K562 (cell line): ENCODE measurements at regions not wholly inside any gene's neighbourhood (a gene's known extent, or its start where the extent isn't known, plus 50 kb on each side); places are given as distances from the start of the nearest gene placed in this dataset.

Experiments used
- ATAC-seq: fragments of 200-7000 bp; cut with Tn5 transposase; 3 replicates; pipeline ENCODE4 v1.9.1; 2020; ENCODE audit warnings: moderate library complexity
- BruUV-seq: library from RNA; stranded (reverse); fragments of 400-500 nt; replicated peaks from 2 replicates; lab custom pipeline; 2021; lab: Mats Ljungman, UMichigan
- CTCF ChIA-PET: fragments of 300-600 bp; formaldehyde crosslinking; extraction: SDS; loops from one replicate; lab custom pipeline; 2021; ENCODE audit warnings: low intra/inter-chr PET ratio; lab: Yijun Ruan, JAX
- POLR2A ChIA-PET: fragments of 300-600, 350-650 bp; sonication (Branson Sonifier 250); formaldehyde crosslinking; extraction: SDS; loops from one replicate; lab custom pipeline; 2021; ENCODE audit warnings: antibody characterized with exemption, inconsistent platforms; lab: Yijun Ruan, JAX
- DNase-seq, 4 experiments: peaks; one replicate each; pipeline versions ENCODE4 v3.0.0 to v3.0.0-alpha.2; 2011 to 2018; ENCODE audit warnings: low spot score in 3 of 4, mixed read lengths in 3 of 4; ENCODE audit errors: extremely low read depth in 1 of 4
- FAIRE-seq: peaks from 2 replicates; lab custom pipeline; 2011; peaks lifted over from hg19 to GRCh38; lab: Jason Lieb, UNC
- H2AFZ ChIP-seq: 2 replicates; pipeline ENCODE4 v1.6.0; 2011; ENCODE audit warnings: low read depth, low read length, control low read depth, inconsistent platforms
- H3K27ac ChIP-seq: fragments of 200-600 bp; 3 replicates; pipeline ENCODE4 v1.8.0; 2011; ENCODE audit warnings: low read depth, mild to moderate bottlenecking, control low read depth, inconsistent platforms, low read length, moderate library complexity, mixed read lengths; ENCODE audit errors: extremely low read depth
- H3K27me3 ChIP-seq, 2 experiments: fragments of 300-600 bp in 1 of 2; 2 replicates in 1 of 2; 3 replicates in 1 of 2; pipeline versions ENCODE4 v1.6.0 to v1.8.0; 2011; ENCODE audit warnings: inconsistent platforms in 2 of 2, low read length in 2 of 2, mild to moderate bottlenecking in 1 of 2, mixed read lengths in 1 of 2, moderate library complexity in 1 of 2; ENCODE audit not compliant: control insufficient read depth in 2 of 2, insufficient read depth in 2 of 2
- H3K36me3 ChIP-seq: fragments of 300-600 bp; 3 replicates; pipeline ENCODE4 v1.8.0; 2011; ENCODE audit warnings: mild to moderate bottlenecking, low read length, inconsistent platforms; ENCODE audit not compliant: control insufficient read depth, insufficient read depth
- H3K4me1 ChIP-seq, 2 experiments: fragments of 200-600 bp in 1 of 2; replicated peaks in 1 of 2; 2 replicates in 1 of 2; 3 replicates in 1 of 2; pipeline versions ENCODE4 v1.5.1 to v1.8.0; 2011; ENCODE audit warnings: inconsistent platforms in 2 of 2, low read length in 2 of 2, mild to moderate bottlenecking in 1 of 2, mixed read lengths in 1 of 2, moderate library complexity in 1 of 2; ENCODE audit not compliant: control insufficient read depth in 2 of 2, insufficient read depth in 2 of 2
- H3K4me2 ChIP-seq: 2 replicates; pipeline ENCODE4 v1.6.1; 2011; ENCODE audit warnings: low read length, control low read depth, inconsistent platforms, mixed read lengths; ENCODE audit not compliant: insufficient read depth
- H3K4me3 ChIP-seq: fragments of 200-600 bp; sonication (generic), shearing (Covaris generic); 2 replicates; pipeline ENCODE4 v1.5.1; 2016; ENCODE audit warnings: control low read depth, inconsistent platforms
- H3K79me2 ChIP-seq: fragments of 200-600 bp; 3 replicates; pipeline ENCODE4 v1.8.0; 2011; ENCODE audit warnings: low read length, inconsistent platforms; ENCODE audit not compliant: control insufficient read depth, insufficient read depth
- H3K9ac ChIP-seq, 2 experiments: 2 replicates each; pipeline versions ENCODE4 v1.6.0 to v1.6.1; 2011; ENCODE audit warnings: low read depth in 2 of 2, low read length in 2 of 2, control low read depth in 1 of 2, inconsistent platforms in 1 of 2, mild to moderate bottlenecking in 1 of 2, mixed read lengths in 1 of 2; ENCODE audit not compliant: insufficient read depth in 1 of 2
- H3K9me1 ChIP-seq: one replicate; pipeline ENCODE4 v1.6.0; 2011; ENCODE audit warnings: inconsistent platforms, mild to moderate bottlenecking, low read length, moderate library complexity; ENCODE audit not compliant: control insufficient read depth, insufficient read depth
- H3K9me3 ChIP-seq: replicated peaks from 2 replicates; pipeline ENCODE4 v1.5.1; 2011; ENCODE audit warnings: low read depth, low read length, inconsistent platforms; ENCODE audit not compliant: control insufficient read depth, insufficient read depth
- H4K20me1 ChIP-seq: replicated peaks from 2 replicates; pipeline ENCODE4 v1.6.1; 2011; ENCODE audit warnings: low read length, inconsistent platforms, mixed read lengths; ENCODE audit not compliant: control insufficient read depth, insufficient read depth
- BRD4 ChIP-seq: fragments of 200-600 bp; sonication (generic); IDR thresholded peaks from 2 replicates; pipeline ENCODE4 v1.6.1; 2017; ENCODE audit warnings: inconsistent platforms
- FOXK1 ChIP-seq: sonication (generic); formaldehyde crosslinking; IDR thresholded peaks from 2 replicates; pipeline ENCODE4 v1.8.0; 2022; ENCODE audit warnings: missing genetic modification reagents, mild to moderate bottlenecking, borderline replicate concordance
- HOXB6 ChIP-seq: fragments of 250-450 bp; sonication (Bioruptor Pico); IDR thresholded peaks from 2 replicates; pipeline ENCODE4 v1.5.1; 2022; ENCODE audit warnings: mild to moderate bottlenecking, borderline replicate concordance
- NCOR1 ChIP-seq: fragments of 450-650 bp; IDR thresholded peaks from 2 replicates; pipeline ENCODE4 v1.6.1; 2016; ENCODE audit warnings: mild to moderate bottlenecking, moderate library complexity
- PCBP2 ChIP-seq: fragments of 200-400 bp; formaldehyde crosslinking; IDR thresholded peaks from 2 replicates; pipeline ENCODE4 v1.6.1; 2018; ENCODE audit warnings: low read length, low read depth, mild to moderate bottlenecking, moderate library complexity; ENCODE audit not compliant: poor library complexity, severe bottlenecking
- POLR2B ChIP-seq: fragments of 450-650 bp; IDR thresholded peaks from 2 replicates; pipeline ENCODE4 v1.6.1; 2018; ENCODE audit warnings: low read depth; ENCODE audit not compliant: partially characterized antibody
- PTTG1 ChIP-seq: fragments of 450-650 bp; IDR thresholded peaks from 2 replicates; pipeline ENCODE4 v1.6.1; 2016; ENCODE audit warnings: low read depth, mild to moderate bottlenecking, missing genetic modification characterization, missing compliant biosample characterization
- SMARCA4 ChIP-seq: fragments of 450-650 bp; IDR thresholded peaks from 2 replicates; pipeline ENCODE4 v1.6.1; 2016
- ZBTB1 ChIP-seq: sonication (generic); formaldehyde crosslinking; IDR thresholded peaks from 2 replicates; pipeline ENCODE4 v1.8.1; 2023; ENCODE audit warnings: missing genetic modification reagents, low read depth, mild to moderate bottlenecking, borderline replicate concordance
- WGBS: fragments of 100-300 bp; shearing (Covaris generic); methylation state at CpG from one replicate; pipeline ENCODE4 v1.1.6; 2016; ENCODE audit warnings: low coverage, mixed read lengths; ENCODE audit not compliant: insufficient coverage; ENCODE audit errors: missing lambda C conversion rate; 5-methylcytosine and 5-hydroxymethylcytosine counted together
- in situ Hi-C: fragments of 300-500 bp; cut with MboI; formaldehyde crosslinking; loops from 4 replicates; pipeline ENCODE4 v1.15.0; 2018; ENCODE audit warnings: inconsistent platforms, mixed read lengths
- intact Hi-C: fragments of 100-400 bp; cut with micrococcal nuclease; formaldehyde crosslinking; loops from 2 replicates; pipeline ENCODE4 v1.14.2; 2022
- TF ChIP-seq, protein P1 (sequence below): IDR thresholded peaks from 3 replicates; pipeline ENCODE4 v1.6.1; 2011; ENCODE audit warnings: borderline replicate concordance, mild to moderate bottlenecking; ENCODE audit not compliant: insufficient read length, insufficient read depth
- TF ChIP-seq, protein P2 (sequence below): fragments of 200-400 bp; formaldehyde crosslinking; IDR thresholded peaks from 2 replicates; pipeline ENCODE4 v1.6.1; 2017; ENCODE audit warnings: mild to moderate bottlenecking, low read depth, low read length, moderate library complexity
- TF ChIP-seq, protein P3 (sequence below): fragments of 250-450 bp; sonication (Bioruptor Pico); IDR thresholded peaks from 2 replicates; pipeline ENCODE4 v1.4.0; 2020; ENCODE audit warnings: mild to moderate bottlenecking, moderate library complexity

DNA sequence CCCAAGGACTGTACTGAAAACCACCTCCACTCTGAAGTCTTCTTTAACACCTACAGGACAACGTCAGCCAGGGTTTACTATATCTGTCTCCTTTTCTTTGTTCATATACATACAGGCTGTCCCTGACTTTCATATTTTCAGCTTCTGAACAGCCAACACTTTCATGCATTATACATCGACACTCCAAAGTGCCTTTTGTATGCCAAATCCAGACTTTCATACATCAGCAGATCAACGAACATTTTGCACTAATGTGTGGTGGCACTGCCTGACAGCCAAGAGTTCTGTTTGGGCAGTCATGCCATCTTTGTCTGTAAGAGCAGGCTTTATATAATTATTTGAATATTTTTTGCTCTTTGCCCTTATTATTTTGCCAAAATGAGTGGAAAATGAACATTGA, 487.4 kb downstream of the CETN3 start:
- in situ Hi-C loops (no loop called here), intact Hi-C loops (no loop called here)
- no peaks in the 10 kb centered on the region for H3K9me3 ChIP-seq
- no peaks in the 10 kb centered on the region for H3K4me1 ChIP-seq
- ATAC-seq (no peak), FAIRE-seq (no peak), DNase-seq (no peak)
- H3K9me1 ChIP-seq: no peaks in the 10 kb centered on the region
- H4K20me1 ChIP-seq: no peaks in the 10 kb centered on the region
- CTCF ChIA-PET: no interaction called here
- no peaks in the 10 kb centered on the region for H3K36me3 ChIP-seq
- H3K4me2 ChIP-seq: no peak overlapping the region
- H3K27me3 ChIP-seq: no peaks in the 10 kb centered on the region
- no TSS peak for BruUV-seq
- H3K27ac ChIP-seq: no peak overlapping the region
- TF ChIP-seq SMARCA4 (no peak), FOXK1 (CRISPR knock-in tag) (no peak), HOXB6 (CRISPR knock-in tag) (no peak), PTTG1 (tag) (no peak), BRD4 (no peak), PCBP2 (no peak), NCOR1 (no peak), POLR2B (no peak), ZBTB1 (CRISPR knock-in tag) (no peak)
- TF ChIP-seq, protein P1, sequence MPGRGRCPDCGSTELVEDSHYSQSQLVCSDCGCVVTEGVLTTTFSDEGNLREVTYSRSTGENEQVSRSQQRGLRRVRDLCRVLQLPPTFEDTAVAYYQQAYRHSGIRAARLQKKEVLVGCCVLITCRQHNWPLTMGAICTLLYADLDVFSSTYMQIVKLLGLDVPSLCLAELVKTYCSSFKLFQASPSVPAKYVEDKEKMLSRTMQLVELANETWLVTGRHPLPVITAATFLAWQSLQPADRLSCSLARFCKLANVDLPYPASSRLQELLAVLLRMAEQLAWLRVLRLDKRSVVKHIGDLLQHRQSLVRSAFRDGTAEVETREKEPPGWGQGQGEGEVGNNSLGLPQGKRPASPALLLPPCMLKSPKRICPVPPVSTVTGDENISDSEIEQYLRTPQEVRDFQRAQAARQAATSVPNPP: no peak
- TF ChIP-seq, protein P2, sequence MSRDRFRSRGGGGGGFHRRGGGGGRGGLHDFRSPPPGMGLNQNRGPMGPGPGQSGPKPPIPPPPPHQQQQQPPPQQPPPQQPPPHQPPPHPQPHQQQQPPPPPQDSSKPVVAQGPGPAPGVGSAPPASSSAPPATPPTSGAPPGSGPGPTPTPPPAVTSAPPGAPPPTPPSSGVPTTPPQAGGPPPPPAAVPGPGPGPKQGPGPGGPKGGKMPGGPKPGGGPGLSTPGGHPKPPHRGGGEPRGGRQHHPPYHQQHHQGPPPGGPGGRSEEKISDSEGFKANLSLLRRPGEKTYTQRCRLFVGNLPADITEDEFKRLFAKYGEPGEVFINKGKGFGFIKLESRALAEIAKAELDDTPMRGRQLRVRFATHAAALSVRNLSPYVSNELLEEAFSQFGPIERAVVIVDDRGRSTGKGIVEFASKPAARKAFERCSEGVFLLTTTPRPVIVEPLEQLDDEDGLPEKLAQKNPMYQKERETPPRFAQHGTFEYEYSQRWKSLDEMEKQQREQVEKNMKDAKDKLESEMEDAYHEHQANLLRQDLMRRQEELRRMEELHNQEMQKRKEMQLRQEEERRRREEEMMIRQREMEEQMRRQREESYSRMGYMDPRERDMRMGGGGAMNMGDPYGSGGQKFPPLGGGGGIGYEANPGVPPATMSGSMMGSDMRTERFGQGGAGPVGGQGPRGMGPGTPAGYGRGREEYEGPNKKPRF: no peak
- TF ChIP-seq, protein P3, sequence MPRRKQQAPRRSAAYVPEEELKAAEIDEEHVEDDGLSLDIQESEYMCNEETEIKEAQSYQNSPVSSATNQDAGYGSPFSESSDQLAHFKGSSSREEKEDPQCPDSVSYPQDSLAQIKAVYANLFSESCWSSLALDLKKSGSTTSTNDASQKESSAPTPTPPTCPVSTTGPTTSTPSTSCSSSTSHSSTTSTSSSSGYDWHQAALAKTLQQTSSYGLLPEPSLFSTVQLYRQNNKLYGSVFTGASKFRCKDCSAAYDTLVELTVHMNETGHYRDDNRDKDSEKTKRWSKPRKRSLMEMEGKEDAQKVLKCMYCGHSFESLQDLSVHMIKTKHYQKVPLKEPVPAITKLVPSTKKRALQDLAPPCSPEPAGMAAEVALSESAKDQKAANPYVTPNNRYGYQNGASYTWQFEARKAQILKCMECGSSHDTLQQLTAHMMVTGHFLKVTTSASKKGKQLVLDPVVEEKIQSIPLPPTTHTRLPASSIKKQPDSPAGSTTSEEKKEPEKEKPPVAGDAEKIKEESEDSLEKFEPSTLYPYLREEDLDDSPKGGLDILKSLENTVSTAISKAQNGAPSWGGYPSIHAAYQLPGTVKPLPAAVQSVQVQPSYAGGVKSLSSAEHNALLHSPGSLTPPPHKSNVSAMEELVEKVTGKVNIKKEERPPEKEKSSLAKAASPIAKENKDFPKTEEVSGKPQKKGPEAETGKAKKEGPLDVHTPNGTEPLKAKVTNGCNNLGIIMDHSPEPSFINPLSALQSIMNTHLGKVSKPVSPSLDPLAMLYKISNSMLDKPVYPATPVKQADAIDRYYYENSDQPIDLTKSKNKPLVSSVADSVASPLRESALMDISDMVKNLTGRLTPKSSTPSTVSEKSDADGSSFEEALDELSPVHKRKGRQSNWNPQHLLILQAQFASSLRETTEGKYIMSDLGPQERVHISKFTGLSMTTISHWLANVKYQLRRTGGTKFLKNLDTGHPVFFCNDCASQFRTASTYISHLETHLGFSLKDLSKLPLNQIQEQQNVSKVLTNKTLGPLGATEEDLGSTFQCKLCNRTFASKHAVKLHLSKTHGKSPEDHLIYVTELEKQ (CRISPR knock-in tag): no peak
- H3K4me3 ChIP-seq: no peak overlapping the region
- no peak overlapping the region for H2AFZ ChIP-seq
- no peak overlapping the region for H3K9ac ChIP-seq
- WGBS: 0% methylated on average over 3 of the region's 3 CpGs
- POLR2A ChIA-PET: interaction anchor here (0.6 kb wide), 1 partner anchor 430 kb away, joined by 3 read pairs; no protein-coding TSS in a partner anchor
- no peaks in the 10 kb centered on the region for H3K79me2 ChIP-seq
